HepG2 (cell line): ENCODE measurements at regions not wholly inside any gene's neighbourhood (a gene's known extent, or its start where the extent isn't known, plus 50 kb on each side); places are given as distances from the start of the nearest gene placed in this dataset.

Experiments
- ATAC-seq: fragments of 200-7000 bp; cut with Tn5 transposase; 3 replicates; pipeline ENCODE4 v1.9.1; 2020; ENCODE audit warnings: mild to moderate bottlenecking, moderate library complexity
- BruUV-seq: library from RNA; stranded (reverse); fragments of 400-500 nt; replicated peaks from 2 replicates; lab custom pipeline; 2021; lab: Mats Ljungman, UMichigan
- CTCF ChIA-PET: fragments of 300-600 bp; formaldehyde crosslinking; extraction: SDS; loops from one replicate; lab custom pipeline; 2021; ENCODE audit warnings: low total read pairs, inconsistent platforms, low intra/inter-chr PET ratio; lab: Yijun Ruan, JAX
- POLR2A ChIA-PET: fragments of 350-600 bp; sonication (Branson Sonifier 250); formaldehyde crosslinking; loops from one replicate; lab custom pipeline; 2020; ENCODE audit warnings: antibody characterized with exemption, inconsistent platforms; lab: Yijun Ruan, JAX
- DNase-seq: peaks from one replicate; pipeline ENCODE4 v3.0.0-alpha.2; 2015; ENCODE audit warnings: low spot score
- FAIRE-seq: peaks from 3 replicates; lab custom pipeline; 2011; peaks lifted over from hg19 to GRCh38; lab: Jason Lieb, UNC
- H2AFZ ChIP-seq: one replicate; pipeline ENCODE4 v1.6.1; 2011; ENCODE audit warnings: low read length, inconsistent platforms
- H3K27ac ChIP-seq: fragments of 300-600 bp; 3 replicates; pipeline ENCODE4 v1.8.0; 2011; ENCODE audit warnings: mixed run types, mild to moderate bottlenecking, mixed read lengths, low read length, inconsistent platforms; ENCODE audit not compliant: insufficient read depth; ENCODE audit errors: extremely low read length
- H3K27me3 ChIP-seq, 2 experiments: fragments of 200-600 bp in 1 of 2; 2 replicates in 1 of 2; 3 replicates in 1 of 2; pipeline versions ENCODE4 v1.6.0 to v1.8.0; 2011; ENCODE audit warnings: low read length in 2 of 2, mild to moderate bottlenecking in 2 of 2, moderate library complexity in 2 of 2, inconsistent platforms in 1 of 2; ENCODE audit not compliant: insufficient read depth in 2 of 2, control insufficient read depth in 1 of 2
- H3K36me3 ChIP-seq, 2 experiments: fragments of 200-600 bp in 1 of 2; replicated peaks in 1 of 2; 2 replicates in 1 of 2; 3 replicates in 1 of 2; pipeline versions ENCODE4 v1.5.1 to v1.8.0; 2011; ENCODE audit warnings: low read length in 2 of 2, inconsistent platforms in 1 of 2; ENCODE audit not compliant: insufficient read depth in 2 of 2, control insufficient read depth in 1 of 2
- H3K4me1 ChIP-seq: 2 replicates; pipeline ENCODE4 v1.5.1; 2012; ENCODE audit warnings: low read length, inconsistent platforms; ENCODE audit not compliant: insufficient read depth
- H3K4me2 ChIP-seq: 2 replicates; pipeline ENCODE4 v1.6.0; 2011; ENCODE audit warnings: low read depth, low read length, inconsistent platforms
- H3K4me3 ChIP-seq, 3 experiments: fragments of 200-600 bp in 1 of 3; sonication (generic), shearing (Covaris generic) in 1 of 3; replicated peaks in 1 of 3; 2 replicates each; pipeline ENCODE4 v1.5.1; 2011 to 2016; ENCODE audit warnings: low read length in 3 of 3, inconsistent platforms in 2 of 3, low read depth in 2 of 3, mild to moderate bottlenecking in 2 of 3, control low read depth in 1 of 3, mixed read lengths in 1 of 3; ENCODE audit not compliant: insufficient read depth in 1 of 3
- H3K79me2 ChIP-seq: one replicate; pipeline ENCODE4 v1.6.1; 2011; ENCODE audit warnings: low read length, inconsistent platforms; ENCODE audit not compliant: insufficient read depth
- H3K9ac ChIP-seq: 2 replicates; pipeline ENCODE4 v1.6.0; 2011; ENCODE audit warnings: mild to moderate bottlenecking, low read depth, low read length, inconsistent platforms; ENCODE audit not compliant: insufficient read depth
- H3K9me3 ChIP-seq: 2 replicates; pipeline ENCODE4 v1.5.1; 2012; ENCODE audit warnings: mild to moderate bottlenecking, low read length
- H4K20me1 ChIP-seq: 2 replicates; pipeline ENCODE4 v1.6.0; 2011; ENCODE audit warnings: inconsistent platforms, mild to moderate bottlenecking, low read length, moderate library complexity; ENCODE audit not compliant: insufficient read depth
- ATRX ChIP-seq: sonication (generic); formaldehyde crosslinking; IDR thresholded peaks from 2 replicates; pipeline ENCODE4 v1.4.0; 2020; ENCODE audit warnings: missing genetic modification reagents, borderline replicate concordance
- HHEX ChIP-seq: IDR thresholded peaks from 2 replicates; pipeline ENCODE4 v1.6.1; 2016; ENCODE audit warnings: control low read depth
- TFE3 ChIP-seq: IDR thresholded peaks from 2 replicates; pipeline ENCODE4 v1.6.1; 2016
- ZBTB20 ChIP-seq: sonication (generic); formaldehyde crosslinking; IDR thresholded peaks from 2 replicates; pipeline ENCODE4 v1.8.1; 2023; ENCODE audit warnings: missing genetic modification reagents, low read depth, mild to moderate bottlenecking, borderline replicate concordance
- ZBTB38 ChIP-seq: sonication (generic); formaldehyde crosslinking; IDR thresholded peaks from 2 replicates; pipeline ENCODE4 v1.5.1; 2020; ENCODE audit warnings: mild to moderate bottlenecking, missing genetic modification reagents
- ZFP36L1 ChIP-seq: sonication (generic); formaldehyde crosslinking; IDR thresholded peaks from 2 replicates; pipeline ENCODE4 v1.8.0; 2022; ENCODE audit warnings: mild to moderate bottlenecking, missing genetic modification reagents, moderate library complexity
- ZNF224 ChIP-seq: sonication (generic); formaldehyde crosslinking; IDR thresholded peaks from 2 replicates; pipeline ENCODE4 v1.5.0; 2020; ENCODE audit warnings: mild to moderate bottlenecking, missing genetic modification reagents
- ZNF552 ChIP-seq: sonication (generic); formaldehyde crosslinking; IDR thresholded peaks from 2 replicates; pipeline ENCODE4 v1.9.0; 2022; ENCODE audit warnings: missing genetic modification reagents, mild to moderate bottlenecking, borderline replicate concordance
- ZNF782 ChIP-seq: sonication (generic); formaldehyde crosslinking; IDR thresholded peaks from 2 replicates; pipeline ENCODE4 v1.4.0; 2020; ENCODE audit warnings: missing genetic modification reagents, mild to moderate bottlenecking, borderline replicate concordance
- ZSCAN22 ChIP-seq: sonication (generic); formaldehyde crosslinking; IDR thresholded peaks from 2 replicates; pipeline ENCODE4 v1.4.0; 2020; ENCODE audit warnings: mild to moderate bottlenecking, missing genetic modification reagents
- in situ Hi-C: cut with HindIII; loops from 2 replicates; pipeline ENCODE4 v1.10.0; 2017; ENCODE audit warnings: low pct_unique_long_range_greater_than_20kb; ENCODE audit not compliant: extremely low pct_ligation_motif_present
- intact Hi-C: fragments of 100-400 bp; cut with micrococcal nuclease; formaldehyde crosslinking; loops from one replicate; pipeline ENCODE4 v1.10.0; 2022; ENCODE audit not compliant: unreplicated experiment
- TF ChIP-seq, protein P1 (sequence below): sonication (generic); formaldehyde crosslinking; IDR thresholded peaks from 2 replicates; pipeline ENCODE4 v1.4.0; 2020; ENCODE audit warnings: missing genetic modification reagents, borderline replicate concordance

GRCh38 chr4:28675582-28675981 is 1814.9 kb downstream of the STIM2 start:
- no peak overlapping the region for H3K9ac ChIP-seq
- H3K4me3 ChIP-seq: no peak overlapping the region
- H3K79me2 ChIP-seq: no peaks in the 10 kb centered on the region
- CTCF ChIA-PET: no interaction called here
- in situ Hi-C loops: no loop called here
- H3K4me1 ChIP-seq: no peaks in the 10 kb centered on the region
- H3K27me3 ChIP-seq: no peaks in the 10 kb centered on the region
- no peaks in the 10 kb centered on the region for H3K36me3 ChIP-seq
- intact Hi-C loops: no loop called here
- H2AFZ ChIP-seq: no peak overlapping the region
- POLR2A ChIA-PET: no interaction called here
- no peak for DNase-seq
- TF ChIP-seq ZFP36L1 (CRISPR knock-in tag) (no peak), ZNF224 (CRISPR knock-in tag) (no peak), ZNF782 (CRISPR knock-in tag) (no peak), ZBTB20 (CRISPR knock-in tag) (no peak), TFE3 (CRISPR knock-in tag) (no peak), ATRX (CRISPR knock-in tag) (no peak), HHEX (CRISPR knock-in tag) (no peak), ZBTB38 (CRISPR knock-in tag) (no peak), ZSCAN22 (no peak), ZNF552 (no peak)
- TF ChIP-seq, protein P1, sequence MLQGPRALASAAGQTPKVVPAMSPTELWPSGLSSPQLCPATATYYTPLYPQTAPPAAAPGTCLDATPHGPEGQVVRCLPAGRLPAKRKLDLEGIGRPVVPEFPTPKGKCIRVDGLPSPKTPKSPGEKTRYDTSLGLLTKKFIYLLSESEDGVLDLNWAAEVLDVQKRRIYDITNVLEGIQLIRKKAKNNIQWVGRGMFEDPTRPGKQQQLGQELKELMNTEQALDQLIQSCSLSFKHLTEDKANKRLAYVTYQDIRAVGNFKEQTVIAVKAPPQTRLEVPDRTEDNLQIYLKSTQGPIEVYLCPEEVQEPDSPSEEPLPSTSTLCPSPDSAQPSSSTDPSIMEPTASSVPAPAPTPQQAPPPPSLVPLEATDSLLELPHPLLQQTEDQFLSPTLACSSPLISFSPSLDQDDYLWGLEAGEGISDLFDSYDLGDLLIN: no peak
- TF ChIP-seq, all 625 proteins: peak for 0
- ATAC-seq (no peak), FAIRE-seq (no peak)
- Histone ChIP-seq H4K20me1 (no peaks in the 10 kb centered on the region), H3K9me3 (peaks cover 76% of the 10 kb centered on the region), H3K27ac (no peak overlapping the region), H3K4me2 (no peak overlapping the region)
- BruUV-seq: no TSS peak
